HEK293T (cell line): ENCODE measurements at regions not wholly inside any gene's neighbourhood (a gene's known extent, or its start where the extent isn't known, plus 50 kb on each side); places are given as distances from the start of the nearest gene placed in this dataset.
"Not testable (repeated sequence)": the region's sequence is repeated elsewhere in the genome, so short reads cannot be mapped to it uniquely, and the experiment has no call there.

Experiments
- BHLHE40 ChIP-seq: fragments of 450-650 bp; IDR thresholded peaks from 2 replicates; pipeline ENCODE4 v1.6.1; 2016; ENCODE audit warnings: mild to moderate bottlenecking, moderate library complexity, borderline replicate concordance
- CTBP1 ChIP-seq: fragments of 450-650 bp; IDR thresholded peaks from 2 replicates; pipeline ENCODE4 v1.6.1; 2016; ENCODE audit warnings: borderline replicate concordance
- ELF4 ChIP-seq: fragments of 450-650 bp; IDR thresholded peaks from 2 replicates; pipeline ENCODE4 v1.6.1; 2017; ENCODE audit warnings: antibody characterized with exemption
- FOXA1 ChIP-seq: fragments of 450-650 bp; IDR thresholded peaks from 2 replicates; pipeline ENCODE4 v1.6.1; 2016; ENCODE audit warnings: mild to moderate bottlenecking
- FOXK2 ChIP-seq: fragments of 450-650 bp; IDR thresholded peaks from 2 replicates; pipeline ENCODE4 v1.6.1; 2016; ENCODE audit warnings: mild to moderate bottlenecking
- FOXM1 ChIP-seq: fragments of 450-650 bp; IDR thresholded peaks from 2 replicates; pipeline ENCODE4 v1.6.1; 2017; ENCODE audit warnings: mild to moderate bottlenecking, borderline replicate concordance
- SP1 ChIP-seq: fragments of 450-650 bp; IDR thresholded peaks from 2 replicates; pipeline ENCODE4 v1.6.1; 2017
- SUZ12 ChIP-seq: fragments of 450-650 bp; IDR thresholded peaks from 2 replicates; pipeline ENCODE4 v1.6.1; 2016; ENCODE audit warnings: mild to moderate bottlenecking
- TARDBP ChIP-seq: fragments of 450-650 bp; IDR thresholded peaks from 2 replicates; pipeline ENCODE4 v1.6.1; 2016
- ZNF384 ChIP-seq: fragments of 450-650 bp; IDR thresholded peaks from 2 replicates; pipeline ENCODE4 v1.6.1; 2016

GRCh38 chr14:34381304-34381703 is 80.7 kb downstream of the SPTSSA start:
- not testable (repeated sequence) for TF ChIP-seq FOXK2, ZNF384, FOXM1, SP1, ELF4, CTBP1, FOXA1, TARDBP, SUZ12, BHLHE40
